ENCODE measurements at regions not wholly inside any gene's neighbourhood (a gene's known extent, or its start where the extent isn't known, plus 50 kb on each side); places are given as distances from the start of the nearest gene placed in this dataset.
A peak's percentile ranks its signal among the peaks of the same experiment; 100 is the strongest.
"Not testable (repeated sequence)": the region's sequence is repeated elsewhere in the genome, so short reads cannot be mapped to it uniquely, and the experiment has no call there.

DNA sequence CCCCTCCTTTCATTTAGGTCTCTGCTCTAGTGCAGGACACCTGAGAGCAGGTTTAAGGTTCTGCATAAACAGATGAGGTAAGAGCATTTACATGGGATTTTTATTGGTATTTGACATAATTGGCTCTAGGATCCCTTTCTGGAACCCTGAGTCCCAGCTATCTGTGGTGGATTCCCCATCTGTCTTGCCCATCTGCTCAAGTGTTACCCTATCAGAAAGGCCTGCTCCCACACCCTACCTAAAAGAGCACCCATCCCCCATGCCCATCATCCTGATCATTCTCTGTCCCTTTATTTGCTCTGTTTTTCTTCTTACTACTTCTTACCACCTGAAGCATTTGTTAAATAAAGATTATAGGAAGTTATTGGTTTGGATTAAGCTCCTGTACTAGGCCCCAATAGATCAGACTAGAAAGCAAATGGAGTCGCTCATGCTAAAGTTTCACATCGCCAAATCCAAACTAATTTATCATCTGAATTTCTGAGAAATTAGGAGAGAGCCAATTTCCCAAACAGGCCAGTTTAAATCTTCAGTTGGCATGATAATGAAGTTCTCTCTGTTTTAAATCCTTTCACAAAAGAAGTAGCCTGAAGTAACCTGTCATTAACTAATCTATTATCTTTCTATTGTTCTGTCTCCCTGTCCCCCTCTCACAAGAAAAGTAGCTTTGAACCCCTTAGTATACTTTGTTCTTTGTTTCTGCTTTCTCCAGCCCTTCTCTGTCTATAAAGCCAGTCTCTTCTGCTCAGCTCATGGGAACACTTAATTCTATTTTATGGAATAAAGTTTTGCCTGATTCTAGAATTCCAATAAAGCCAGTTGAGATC lies 178.6 kb downstream of the ZNF674 start:
- no peak for DNase-seq (ENCODE audit: low read depth)

GRCh38 chrX:46354481-46354880 lies 190.7 kb downstream of the ZNF674 start:
- DNase-seq (ENCODE audit: low read depth), result no peak

DNA sequence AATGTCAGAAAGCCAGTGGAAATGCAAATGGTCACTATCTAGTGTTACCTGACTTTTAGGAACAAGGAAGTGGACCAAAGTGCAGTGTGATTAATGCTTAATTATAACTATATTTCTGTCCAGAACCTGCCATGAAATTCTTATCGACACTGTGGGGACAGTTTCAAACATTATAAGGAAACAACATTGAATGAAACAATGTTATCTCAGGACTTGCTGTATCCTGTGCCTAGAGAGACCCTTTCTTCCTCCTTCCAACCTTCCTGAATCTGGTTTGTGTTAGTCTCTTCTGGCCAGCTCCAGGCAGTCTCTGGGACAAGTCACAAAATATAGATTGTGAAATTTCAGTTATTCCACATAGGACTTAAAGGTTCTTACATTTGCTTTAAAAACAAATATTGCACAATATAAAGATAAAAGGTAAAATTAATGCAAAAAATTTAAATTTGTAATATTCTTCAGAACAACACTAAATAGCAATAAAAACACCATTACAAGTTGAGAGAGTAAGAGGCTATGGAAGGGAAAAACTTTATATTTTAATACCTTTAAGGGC lies 203.4 kb downstream of the ZNF674 start:
- no peak for DNase-seq (ENCODE audit: low read depth)

DNA sequence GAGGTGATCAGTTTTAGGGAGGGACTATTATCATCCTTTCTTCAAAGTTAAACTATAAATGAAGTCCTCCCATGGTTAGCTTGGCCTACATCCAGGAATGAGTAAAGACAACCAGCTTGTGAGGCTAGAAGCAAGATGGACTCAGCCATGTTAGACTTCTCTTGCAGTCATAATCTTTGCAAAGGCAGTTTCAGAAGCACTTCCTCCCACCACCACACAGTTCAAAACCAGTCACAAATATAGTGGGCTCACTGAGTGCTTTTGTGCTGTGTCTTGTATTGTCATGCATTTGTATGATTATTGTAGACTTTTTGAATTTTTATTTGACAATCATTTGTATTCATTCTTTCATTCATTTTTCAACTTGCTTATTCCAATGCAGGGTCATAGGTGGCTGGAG lies 204.5 kb downstream of the ZNF674 start:
- DNase-seq (ENCODE audit: low read depth), result no peak

DNA sequence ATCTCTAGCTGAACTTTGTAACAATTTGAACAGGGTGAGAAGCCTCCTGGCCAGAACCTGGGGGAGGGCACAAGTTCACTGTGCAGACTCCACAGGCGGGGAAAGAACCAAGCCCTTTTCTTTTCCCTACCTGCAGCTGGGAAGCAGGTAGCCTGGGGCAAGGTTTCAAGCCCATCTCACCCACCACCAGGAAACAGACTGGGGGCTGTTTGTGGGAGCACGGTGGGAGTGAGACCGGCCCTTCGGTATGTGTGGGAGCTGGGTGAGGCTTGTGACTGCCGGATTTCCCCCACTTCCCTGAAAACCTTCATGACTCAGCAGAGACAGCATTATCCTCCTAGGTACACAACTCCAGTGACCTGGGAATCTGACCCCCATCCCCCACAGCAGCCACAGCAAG lies 211.7 kb downstream of the ZNF674 start:
- no peak for DNase-seq (ENCODE audit: low read depth)

- DNase-seq (ENCODE audit: low read depth), result no peak
Measured at GRCh38 chrX:46330981-46331380, 214.2 kb downstream of the ZNF674 start.

DNA sequence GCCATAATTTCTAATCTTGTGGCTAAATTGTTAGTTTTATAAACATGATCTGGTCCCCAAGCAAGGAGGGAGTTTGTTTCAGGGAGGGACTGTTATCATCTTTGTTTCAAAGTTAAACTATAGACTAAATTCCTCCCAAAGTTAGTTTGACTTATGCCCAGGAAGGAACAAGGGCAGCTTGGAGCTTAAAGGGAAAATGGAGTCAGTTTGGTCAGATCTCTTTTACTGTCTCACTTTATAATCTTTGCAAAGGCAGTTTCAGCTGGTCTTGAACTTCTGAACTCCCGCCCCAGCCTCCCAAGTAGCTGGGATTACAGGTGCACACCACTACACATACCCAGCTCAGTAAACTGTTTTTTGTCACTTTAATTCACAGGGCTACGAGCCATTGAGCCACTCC lies 214.7 kb downstream of the ZNF674 start:
- DNase-seq (ENCODE audit: low read depth), result no peak

DNA sequence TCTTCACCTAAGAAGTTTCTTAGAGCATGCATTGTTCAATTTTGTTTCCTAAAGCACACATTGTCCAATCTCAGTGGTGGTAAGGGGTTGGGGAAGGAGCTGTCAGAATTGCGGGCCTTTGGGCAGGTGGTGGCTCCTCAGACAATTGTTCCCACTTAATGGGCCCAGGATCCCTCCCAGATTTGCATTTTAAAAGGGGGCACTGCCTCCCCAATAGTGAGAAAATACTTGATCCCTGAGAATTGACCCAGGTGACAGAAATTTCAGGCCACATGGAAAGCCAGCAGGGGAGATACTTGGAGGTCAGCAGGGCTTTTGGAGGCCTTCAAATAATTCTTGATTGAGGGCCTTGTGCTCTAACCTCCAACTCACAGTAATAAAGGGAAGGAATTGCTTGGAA lies 217.1 kb downstream of the ZNF674 start:
- DNase-seq (ENCODE audit: low read depth), result no peak

DNA sequence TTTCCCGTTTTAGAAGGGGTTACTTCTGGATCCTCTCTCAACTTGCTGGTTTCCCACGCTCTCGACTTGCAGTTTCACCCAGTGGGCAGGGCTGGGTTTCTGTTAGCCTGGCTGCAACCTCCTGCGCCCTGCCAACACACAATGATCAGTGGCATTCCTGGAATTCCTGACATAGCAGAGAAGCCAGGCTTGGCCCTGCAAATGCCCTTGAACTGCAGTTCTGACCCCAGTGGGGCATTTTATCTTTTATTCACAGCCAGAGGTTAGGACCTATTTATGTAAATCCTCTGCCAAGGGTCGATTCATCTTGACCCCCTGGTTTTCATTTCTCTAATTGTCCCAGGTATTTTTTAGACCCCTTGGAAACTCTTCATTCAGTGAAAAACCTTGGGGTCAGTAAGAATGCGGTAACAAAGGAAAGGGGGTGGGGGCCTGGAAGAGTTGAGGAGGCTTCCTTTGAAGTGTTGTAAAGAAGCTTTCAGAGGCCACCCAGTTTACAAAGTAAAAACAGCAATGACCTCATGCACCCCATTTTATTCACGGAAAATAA lies 217.6 kb downstream of the ZNF674 start:
- no peak for DNase-seq (ENCODE audit: low read depth)

DNA sequence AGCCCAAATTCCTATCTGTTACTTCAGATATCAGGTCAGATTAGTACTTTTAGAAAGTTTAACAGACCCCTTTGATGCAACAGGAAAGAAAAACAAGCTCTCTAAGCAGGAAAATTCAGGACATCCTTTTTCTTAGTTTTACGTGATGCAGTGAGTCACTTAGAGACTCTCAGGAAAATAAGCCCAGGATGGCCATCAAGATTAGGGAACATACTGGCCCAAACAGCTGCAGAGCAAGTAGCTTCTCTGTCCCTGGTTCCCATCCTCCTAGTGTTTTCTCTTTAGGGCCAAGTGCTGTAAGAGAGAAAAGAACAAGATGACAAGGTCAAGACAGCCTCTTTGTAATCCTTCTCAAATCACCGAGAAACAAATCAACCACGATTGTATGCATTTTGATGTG lies 219.1 kb downstream of the ZNF674 start:
- no peak for DNase-seq (ENCODE audit: low read depth)

- peak; percentile 10 for DNase-seq (ENCODE audit: low read depth)
Measured at GRCh38 chrX:46325312-46325877, 219.8 kb downstream of the ZNF674 start.

- DNase-seq (ENCODE audit: low read depth), result no peak
Measured at GRCh38 chrX:46324166-46324565, 221.1 kb downstream of the ZNF674 start.

DNA sequence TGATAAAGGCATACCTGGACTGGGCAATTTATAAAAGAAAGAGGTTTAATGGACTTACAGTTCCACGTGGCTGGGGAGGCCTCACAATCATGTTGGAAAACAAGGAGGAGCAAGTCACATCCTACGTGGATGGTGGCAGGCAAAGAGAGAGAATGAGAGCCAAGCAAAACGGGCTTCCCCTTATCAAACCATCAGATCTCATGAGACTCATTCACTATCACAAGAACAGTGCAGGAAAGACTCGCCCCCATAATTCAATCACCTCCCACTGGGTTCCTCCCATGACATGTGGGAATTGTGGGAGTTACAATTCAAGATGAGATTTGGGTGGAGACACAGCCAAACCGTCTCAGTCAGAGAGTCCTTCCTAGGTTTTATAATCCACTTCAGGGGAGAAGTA lies 222.3 kb downstream of the ZNF674 start:
- DNase-seq (ENCODE audit: low read depth), result not testable (repeated sequence)

DNA sequence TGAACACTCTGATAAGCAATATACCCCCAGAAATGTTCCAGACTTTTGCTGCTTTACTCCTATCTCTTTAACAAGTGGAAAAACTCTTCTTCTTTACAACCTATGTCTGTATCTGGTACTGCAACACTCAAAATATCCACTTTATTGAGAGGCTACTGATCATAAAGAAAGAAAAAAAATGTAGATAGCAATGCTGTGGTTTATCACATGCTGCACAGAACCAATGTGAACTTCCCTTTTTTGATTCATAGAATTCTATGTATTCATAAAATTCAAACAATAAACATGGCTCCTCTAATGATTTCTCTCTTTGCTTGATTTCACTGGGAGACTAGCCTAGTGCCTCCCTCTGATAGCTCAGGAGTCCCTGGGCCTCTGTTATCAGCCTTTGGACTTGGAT lies 223.5 kb downstream of the ZNF674 start:
- no peak for DNase-seq (ENCODE audit: low read depth)

DNA sequence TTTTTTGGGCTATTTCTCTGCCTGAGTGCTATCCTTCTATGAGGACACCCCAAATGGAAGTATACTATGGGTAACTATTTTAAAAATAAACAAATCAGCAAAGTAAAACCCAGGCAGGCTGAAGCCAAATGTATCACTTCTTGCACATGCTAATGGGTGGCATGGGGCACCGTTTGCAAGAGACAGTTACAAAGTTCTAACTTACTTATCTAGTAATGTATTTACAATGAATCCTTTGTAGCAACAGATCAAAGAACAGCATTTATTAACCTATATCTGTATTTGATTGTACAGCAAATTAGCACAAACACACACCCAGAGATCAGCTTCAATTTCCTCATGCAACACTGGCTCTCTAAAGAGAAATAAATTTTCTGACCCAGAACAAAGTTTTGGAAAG lies 225.5 kb downstream of the ZNF674 start:
- no peak for DNase-seq (ENCODE audit: low read depth)

DNA sequence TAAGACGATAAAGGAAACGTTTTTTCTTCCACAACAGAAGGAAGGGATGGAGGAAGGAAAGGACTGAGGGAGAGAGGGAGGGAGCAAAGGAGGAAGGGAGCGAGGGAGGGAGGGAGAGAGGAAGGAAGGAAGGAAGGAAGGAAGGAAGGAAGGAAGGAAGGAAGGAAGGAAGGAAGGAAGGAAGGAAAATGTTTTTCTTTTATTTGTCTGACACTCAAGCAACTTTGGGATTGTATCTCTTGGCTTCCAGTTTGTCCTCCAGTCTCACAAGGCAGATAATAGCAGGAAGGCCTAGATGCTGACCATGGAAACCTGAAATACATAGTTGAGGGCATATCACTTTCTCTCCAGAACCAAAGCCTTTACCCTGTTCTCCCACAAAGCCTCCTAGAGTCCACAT lies 226.7 kb downstream of the ZNF674 start:
- DNase-seq (ENCODE audit: low read depth), result no peak

- no peak for DNase-seq (ENCODE audit: low read depth)
Measured at GRCh38 chrX:46317163-46317562, 228.1 kb downstream of the ZNF674 start.

DNA sequence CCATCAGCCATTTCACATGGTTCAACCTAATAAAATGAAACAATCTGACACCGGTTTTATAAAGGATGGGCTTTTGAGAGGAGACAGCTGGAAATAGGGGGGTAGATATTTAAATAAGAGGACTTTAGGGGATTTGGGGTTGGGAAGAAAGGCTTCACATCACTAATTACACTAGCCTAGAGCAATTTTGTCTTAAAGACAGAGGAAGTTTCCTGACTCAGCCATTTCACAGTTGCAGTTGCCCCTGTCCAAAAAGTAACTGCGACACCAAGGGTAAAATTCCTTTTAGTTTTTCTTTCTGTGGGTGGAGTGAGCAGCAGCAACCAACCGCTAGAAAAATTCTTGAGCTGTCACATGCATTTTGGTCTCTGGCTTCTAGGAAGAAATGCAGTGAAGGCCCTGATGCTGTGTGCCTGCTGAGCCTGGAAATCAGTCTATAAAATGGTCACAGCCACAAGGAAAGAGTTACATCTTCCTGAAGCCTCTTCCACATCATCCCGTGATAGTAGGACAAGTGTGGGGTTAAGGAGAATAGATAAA lies 233.6 kb downstream of the ZNF674 start:
- no peak for DNase-seq (ENCODE audit: low read depth)

DNA sequence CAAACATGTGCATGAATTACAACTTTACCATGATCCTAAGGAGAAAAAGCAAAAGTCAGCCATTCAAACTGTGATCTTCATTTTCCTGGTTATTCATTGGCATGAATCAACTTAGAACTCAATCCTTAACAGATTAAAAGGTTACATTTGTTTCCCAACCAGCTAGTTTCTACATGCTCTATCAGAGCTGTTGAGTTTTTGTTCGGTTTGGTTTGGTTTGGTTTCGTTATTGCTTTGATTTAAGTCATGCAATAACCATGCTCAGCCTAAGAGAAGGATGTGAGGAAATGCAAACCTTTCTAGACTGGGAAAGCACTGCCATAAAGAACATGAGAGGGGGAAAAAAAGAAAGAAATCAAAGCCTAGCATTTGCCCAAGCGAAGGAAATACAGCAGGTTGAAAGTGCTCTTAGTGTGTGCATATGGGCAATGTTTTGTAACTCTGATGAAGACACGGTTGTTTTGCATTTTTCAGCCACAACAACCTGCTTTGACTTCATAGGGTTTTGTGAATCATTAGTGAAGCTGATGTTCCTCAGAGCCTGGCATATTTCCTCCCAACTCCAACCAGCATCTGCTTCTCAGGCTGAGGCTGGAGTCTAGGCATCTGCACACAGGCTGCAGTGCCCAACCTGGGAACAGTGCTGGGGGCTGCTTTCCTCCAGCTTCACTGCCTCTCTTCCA lies 234.3 kb downstream of the ZNF674 start:
- no peak for DNase-seq (ENCODE audit: low read depth)

DNA sequence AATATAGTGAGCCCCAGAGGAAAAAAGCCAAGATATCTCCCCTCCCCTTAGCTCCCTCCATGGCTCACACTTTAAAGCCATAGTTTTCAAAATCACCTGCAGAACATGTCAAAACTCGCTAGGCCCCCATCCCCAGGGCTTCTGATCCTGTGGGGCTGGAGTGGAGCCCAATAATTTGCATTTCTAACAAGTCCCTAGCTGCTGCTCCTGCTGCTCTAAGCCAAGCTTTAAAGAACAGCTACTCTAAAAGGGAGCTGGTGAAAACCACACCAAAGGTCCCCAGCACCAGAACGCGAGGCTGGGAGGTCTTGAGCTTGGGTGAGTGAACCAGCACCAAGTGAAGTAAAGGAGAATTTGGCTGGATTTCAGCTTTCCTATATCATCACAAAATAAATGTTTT lies 237.1 kb downstream of the ZNF674 start:
- no peak for DNase-seq (ENCODE audit: low read depth)

- no peak for DNase-seq (ENCODE audit: low read depth)
Measured at GRCh38 chrX:46306103-46306502, 239.1 kb downstream of the ZNF674 start.

GRCh38 chrX:46305431-46305830 lies 239.8 kb downstream of the ZNF674 start:
- DNase-seq (ENCODE audit: low read depth), result no peak

DNA sequence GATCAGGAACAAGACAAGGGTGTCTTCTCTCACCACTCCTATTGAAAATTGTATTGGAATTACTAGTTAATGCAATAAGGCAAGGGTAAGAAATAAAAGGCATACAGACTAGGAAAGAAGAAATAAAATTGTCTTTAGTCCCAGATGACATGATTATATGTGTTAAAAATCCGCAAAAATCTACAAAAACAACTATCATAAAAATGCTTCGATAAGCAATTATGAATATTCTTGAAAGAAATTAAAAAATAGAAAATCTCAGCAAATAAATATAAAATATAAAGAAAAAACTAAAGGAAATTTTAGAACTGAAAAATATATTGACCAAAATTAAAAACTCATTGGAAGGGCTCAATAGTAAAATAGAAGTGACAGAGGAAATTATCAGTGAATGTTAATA lies 243.3 kb downstream of the ZNF674 start:
- no peak for DNase-seq (ENCODE audit: low read depth)

All from stimulated activated CD8-positive, alpha-beta memory T cell treated with anti-CD3 and anti-CD28 coated beads, Interleukin-15, amount 100 ng/mL, for 1 hour (primary cell).